CD4-positive, alpha-beta T cell treated with Interleukin-6 at 100 ng/mL for 8 hours (primary cell): ENCODE measurements at regions not wholly inside any gene's neighbourhood (a gene's known extent, or its start where the extent isn't known, plus 50 kb on each side); places are given as distances from the start of the nearest gene placed in this dataset.

Source experiments
- DNase-seq: peaks from one replicate; pipeline ENCODE4 v3.0.0-alpha.2; 2020; ENCODE audit warnings: mixed read lengths, low spot score

DNA sequence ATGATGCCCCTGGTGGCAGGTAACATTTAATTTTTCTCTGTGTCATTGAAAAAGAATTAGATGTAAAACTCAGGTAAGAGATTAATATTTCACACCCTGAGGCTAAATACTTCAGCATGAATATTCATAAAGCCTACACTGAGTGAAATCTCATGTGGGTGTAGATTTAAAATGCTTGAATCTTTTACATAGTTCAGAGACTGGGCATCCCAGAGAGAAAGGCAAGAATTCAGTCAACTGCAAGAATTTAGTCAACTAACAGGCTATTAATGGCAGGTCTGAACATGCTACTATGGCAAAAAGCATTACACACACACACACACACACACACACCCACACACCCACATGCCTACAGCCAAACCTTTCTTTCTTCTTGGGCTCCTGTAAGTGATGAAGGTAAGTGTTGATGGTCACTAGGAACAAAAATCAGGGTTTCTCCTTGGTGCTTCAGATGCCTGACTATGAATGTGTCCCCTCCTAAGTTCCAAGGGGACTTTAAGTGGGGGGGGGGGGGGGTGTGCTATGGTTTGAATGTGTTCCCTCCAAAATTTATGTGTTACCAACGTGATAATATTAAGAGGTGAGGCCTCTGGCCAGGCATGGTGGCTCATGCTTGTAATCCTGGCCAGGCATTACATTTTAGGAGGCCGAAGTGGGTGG lies 63.7 kb upstream of the PSMD7 start:
- DNase-seq: no peak

- DNase-seq: no peak
These were observed 66.5 kb upstream of the PSMD7 start for GRCh38 chr16:74230126-74230525.

GRCh38 chr16:74226338-74226954 lies 70.2 kb upstream of the PSMD7 start:
- DNase-seq: no peak

DNA sequence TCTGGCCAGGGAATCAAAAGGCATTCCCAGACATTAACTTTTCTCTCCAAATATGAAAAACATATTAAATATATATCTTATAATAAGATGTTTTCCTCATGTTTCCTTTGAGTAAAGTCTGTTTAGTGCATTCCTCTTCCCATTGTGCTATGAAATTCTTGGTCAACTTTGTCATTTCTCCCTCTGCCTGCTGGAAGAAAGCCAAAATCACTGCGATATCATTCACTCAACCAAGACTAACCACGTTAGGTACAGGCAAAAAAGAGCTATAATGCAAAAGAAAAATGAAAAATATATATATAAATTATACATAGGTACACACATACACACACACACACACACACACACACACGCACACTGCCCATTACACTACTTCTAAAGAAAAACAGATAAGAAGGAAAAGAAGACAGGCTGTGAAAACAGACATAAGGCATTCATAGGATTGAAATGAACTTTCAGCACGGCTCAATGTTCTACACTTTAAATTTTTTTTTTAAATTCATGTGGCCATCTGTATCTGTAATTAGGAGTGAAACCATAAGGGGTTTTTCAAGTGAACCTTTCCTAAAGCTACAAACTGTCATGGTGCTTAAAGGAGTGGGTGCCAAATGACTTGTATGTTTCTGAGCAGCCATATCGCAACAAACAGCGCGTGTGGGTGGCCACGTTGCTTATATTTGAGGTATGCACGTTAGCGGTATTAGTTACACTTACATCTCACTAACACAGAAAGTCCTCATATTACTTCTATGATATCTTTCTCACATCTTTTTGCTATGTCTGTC lies 71.6 kb upstream of the PSMD7 start:
- DNase-seq: no peak

DNA sequence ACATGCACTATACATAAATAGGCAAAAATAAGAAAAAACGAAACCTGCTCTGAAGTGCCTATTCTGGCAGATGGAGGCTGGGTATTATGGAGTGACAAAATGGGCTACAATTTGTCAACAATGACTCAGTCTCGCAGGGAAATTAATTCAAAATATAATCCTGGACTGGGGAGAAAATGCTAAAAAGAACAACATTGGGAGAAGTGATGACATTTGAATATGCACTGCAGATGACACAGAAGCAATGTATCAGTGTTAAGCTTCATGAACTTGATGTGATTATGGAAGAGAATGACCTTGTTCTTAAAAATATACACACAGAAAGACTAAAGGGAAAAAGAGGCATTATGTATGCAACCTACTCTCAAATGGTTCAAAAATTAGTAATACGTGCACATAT lies 74.8 kb upstream of the PSMD7 start:
- no peak for DNase-seq

DNA sequence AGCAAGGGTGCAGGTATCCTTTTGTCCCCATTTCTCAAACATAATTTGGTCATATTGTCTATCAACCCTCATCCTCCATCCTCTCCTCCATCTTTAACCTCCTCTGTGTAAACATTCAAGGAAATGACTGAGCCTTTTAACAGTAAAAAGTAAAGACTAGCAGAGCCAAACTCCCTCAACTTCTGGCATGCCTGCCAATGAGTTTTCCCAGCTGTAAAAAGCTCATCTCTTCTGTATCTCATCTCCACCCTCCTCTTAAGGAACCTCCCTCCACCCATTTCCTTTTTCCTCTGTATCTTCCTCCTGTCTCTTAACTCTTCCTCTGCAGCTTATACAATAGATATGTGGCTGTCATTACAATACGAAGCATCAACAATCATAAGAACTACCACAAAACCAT lies 76.9 kb upstream of the PSMD7 start:
- DNase-seq: no peak

DNA sequence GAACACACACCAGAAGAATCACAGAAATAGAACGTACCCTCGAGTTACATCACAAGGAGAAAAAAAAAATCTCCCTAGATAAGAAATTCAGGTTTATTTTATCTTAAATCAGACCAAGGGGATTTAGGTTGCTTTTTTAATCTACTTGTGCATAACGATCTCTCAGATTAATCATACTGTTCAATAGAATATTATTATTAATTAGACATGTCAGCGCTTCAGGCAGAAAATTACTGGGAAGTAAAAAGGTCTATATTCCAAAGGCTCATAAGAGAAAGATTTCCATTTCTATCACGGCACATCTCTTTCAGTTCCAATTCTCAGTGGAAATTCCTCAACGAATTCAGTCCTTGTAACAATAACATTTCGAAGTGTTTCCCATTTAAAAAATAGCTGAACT lies 77.7 kb upstream of the PSMD7 start:
- no peak for DNase-seq

DNA sequence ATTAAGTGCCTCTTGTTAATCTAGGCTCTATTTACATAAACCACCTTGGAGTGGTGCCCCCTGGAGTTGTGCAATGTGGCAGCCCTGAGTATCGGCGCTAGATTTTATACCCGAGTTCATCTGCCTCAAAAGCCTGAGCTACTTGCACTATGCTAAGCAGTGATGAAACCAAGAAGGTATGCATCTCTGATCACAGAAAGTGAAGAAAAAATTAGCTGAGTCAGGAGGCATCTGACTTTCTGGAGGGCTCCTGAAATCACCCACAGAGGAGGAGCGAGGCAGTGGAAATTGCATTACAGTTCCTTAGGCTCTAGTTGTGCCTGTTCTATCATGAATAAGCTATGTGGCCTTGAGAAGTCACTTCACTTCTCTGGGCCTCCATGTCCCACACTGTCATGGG lies 80.3 kb upstream of the PSMD7 start:
- DNase-seq: no peak

- no peak for DNase-seq
These were observed 81.4 kb upstream of the PSMD7 start for GRCh38 chr16:74215249-74215648.

- no peak for DNase-seq
These were observed 83.2 kb upstream of the PSMD7 start for GRCh38 chr16:74213372-74213771.

- no peak for DNase-seq
These were observed 86.4 kb upstream of the PSMD7 start for GRCh38 chr16:74210245-74210644.

GRCh38 chr16:74202009-74202408 lies 94.6 kb upstream of the PSMD7 start:
- DNase-seq: no peak

GRCh38 chr16:74201576-74201975 lies 95.0 kb upstream of the PSMD7 start:
- DNase-seq: no peak

GRCh38 chr16:74200921-74201320 lies 95.7 kb upstream of the PSMD7 start:
- no peak for DNase-seq

GRCh38 chr16:74199842-74200124 lies 96.8 kb upstream of the PSMD7 start:
- DNase-seq: no peak

DNA sequence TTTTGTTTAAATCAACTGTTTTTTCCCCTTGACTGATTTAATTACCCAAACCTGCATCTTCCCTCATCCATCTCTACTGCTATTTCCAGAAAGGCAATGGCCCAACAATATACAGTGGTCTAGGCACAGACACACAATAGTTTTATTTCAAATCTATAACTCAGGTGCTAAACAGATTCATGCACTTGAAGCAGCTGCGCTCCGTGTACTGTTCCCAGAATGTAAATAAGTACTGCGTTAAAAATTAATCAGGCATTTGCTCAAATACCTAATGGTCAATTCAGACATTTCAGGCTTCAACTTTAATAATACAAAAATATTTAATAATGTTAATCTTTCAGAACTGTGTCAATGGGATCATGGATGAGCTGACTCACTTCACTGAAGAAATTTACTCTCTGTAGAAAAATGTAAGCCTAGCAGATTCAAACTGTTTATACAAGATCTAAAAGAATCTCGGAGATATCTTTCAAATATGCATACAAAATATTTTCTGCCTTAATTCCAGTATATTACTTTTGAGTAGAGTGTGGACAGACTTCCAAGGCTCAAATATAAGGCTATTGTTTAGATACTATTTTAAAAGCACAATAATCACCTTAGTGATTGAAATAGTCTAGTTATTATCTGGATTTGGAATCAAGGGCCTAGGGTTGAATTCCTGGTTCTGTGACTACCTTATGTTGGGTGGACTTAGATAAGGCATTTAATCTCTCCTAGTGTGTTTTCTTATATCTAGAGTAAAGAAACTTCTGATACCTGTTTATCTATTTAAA lies 97.4 kb upstream of the PSMD7 start:
- DNase-seq: no peak

GRCh38 chr16:74192281-74192797 lies 104.3 kb upstream of the PSMD7 start:
- no peak for DNase-seq

GRCh38 chr16:74190292-74190691 lies 106.3 kb upstream of the PSMD7 start:
- DNase-seq: no peak

GRCh38 chr16:74188856-74189255 lies 107.8 kb upstream of the PSMD7 start:
- no peak for DNase-seq

DNA sequence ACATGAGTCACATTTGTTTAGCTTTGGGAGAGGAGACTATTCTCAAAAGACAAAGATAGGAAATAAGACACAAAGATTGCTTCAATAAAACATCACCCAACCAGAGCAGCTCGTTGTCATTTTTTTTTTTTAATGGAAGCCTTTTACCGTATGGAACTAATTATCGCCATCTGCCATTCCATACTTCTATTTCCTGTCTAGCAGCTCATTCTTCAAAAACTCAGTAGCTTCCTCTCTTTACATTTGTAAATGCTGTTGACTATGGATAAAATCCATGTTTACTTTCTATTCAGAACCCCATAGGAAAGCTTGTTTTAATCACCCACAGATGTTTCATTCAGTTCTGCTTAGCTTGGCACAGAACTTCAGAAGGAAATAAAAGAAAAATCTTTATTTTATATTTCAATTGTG lies 110.0 kb upstream of the PSMD7 start:
- no peak for DNase-seq

DNA sequence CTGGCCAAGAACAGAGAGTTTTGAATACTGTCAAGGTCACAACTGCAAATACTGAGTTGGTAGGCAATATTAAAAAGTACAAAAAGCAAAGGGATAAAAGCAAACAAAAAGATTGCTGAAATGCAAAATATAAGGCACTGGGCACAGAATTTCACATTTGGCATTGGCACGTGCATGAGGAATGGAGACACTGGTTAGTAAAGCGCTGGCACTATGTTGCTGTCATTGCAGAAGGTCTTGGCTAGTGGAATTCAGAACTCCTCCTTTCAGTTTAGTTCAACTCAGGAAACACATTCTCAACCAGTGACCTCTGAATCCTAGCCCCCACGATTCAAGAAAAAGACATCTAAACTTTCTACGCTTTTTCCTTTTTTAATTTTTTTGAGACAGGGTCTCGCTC lies 111.8 kb upstream of the PSMD7 start:
- no peak for DNase-seq

DNA sequence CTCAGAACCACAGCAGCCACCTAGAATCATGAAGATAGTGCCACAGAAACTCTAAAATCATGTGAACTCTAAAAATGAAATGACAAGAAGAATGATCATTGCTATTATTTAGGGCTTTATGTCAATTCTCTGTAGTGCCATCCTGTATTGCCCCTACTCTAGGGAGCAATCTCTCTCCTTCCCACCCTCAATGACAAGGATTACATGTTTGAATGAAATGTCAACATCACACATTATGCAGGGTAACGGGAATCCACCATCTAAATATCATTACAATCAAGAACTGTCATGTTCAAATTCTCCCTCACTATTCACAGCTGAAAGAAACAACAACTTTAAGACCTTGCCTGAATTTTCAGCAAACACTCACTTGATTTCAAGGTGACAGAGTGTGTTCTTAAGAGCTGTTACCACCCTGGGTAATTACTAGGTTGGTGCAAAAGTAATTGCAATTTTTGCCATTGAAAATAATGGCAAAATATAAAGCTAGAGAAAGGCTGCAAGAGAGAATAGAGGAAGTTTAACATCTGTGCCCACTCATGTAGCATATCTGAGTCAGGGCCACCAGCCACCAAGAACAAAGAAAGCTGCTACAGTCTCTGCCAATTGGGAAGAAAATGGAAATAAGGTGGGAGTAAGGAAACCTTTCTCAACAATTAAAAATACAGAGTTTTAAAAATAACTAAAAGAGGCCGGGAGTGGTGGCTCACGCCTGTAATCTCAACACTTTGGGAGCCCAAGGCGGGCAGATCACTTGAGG lies 112.8 kb upstream of the PSMD7 start:
- DNase-seq: no peak
